Lower lobe of right lung (tissue), 2 donors: ENCODE measurements at regions not wholly inside any gene's neighbourhood (a gene's known extent, or its start where the extent isn't known, plus 50 kb on each side); places are given as distances from the start of the nearest gene placed in this dataset.

Experiments used
- ATAC-seq, 2 donors: fragments of 200-7000 bp; cut with Tn5 transposase; one replicate each; pipeline ENCODE4 v1.9.1; 2020 to 2022; ENCODE audit warnings: mild to moderate bottlenecking in 2 of 2, moderate library complexity in 2 of 2
- DNase-seq: peaks from one replicate; pipeline ENCODE4 v3.0.0-alpha.2; 2020
- H3K27ac ChIP-seq: fragments of 200-600 bp; one replicate; pipeline ENCODE4 v1.8.0; 2022
- H3K27me3 ChIP-seq: fragments of 200-600 bp; one replicate; pipeline ENCODE4 v1.8.0; 2022; ENCODE audit warnings: low read depth
- H3K36me3 ChIP-seq: fragments of 200-600 bp; one replicate; pipeline ENCODE4 v1.8.0; 2022; ENCODE audit warnings: mild to moderate bottlenecking
- H3K4me1 ChIP-seq: fragments of 200-600 bp; one replicate; pipeline ENCODE4 v1.8.0; 2022
- H3K4me3 ChIP-seq: fragments of 200-600 bp; one replicate; pipeline ENCODE4 v1.8.0; 2022; ENCODE audit warnings: mild to moderate bottlenecking
- H3K9me3 ChIP-seq: fragments of 200-600 bp; one replicate; pipeline ENCODE4 v1.8.0; 2022
- CTCF ChIP-seq: fragments of 200-600 bp; IDR thresholded peaks from one replicate; pipeline ENCODE4 v1.8.0; 2022; ENCODE audit warnings: antibody characterized with exemption, mild to moderate bottlenecking
- intact Hi-C: fragments of 100-400 bp; cut with DNase I; formaldehyde crosslinking; loops from one replicate; pipeline ENCODE4 v1.11.0; 2022
- donor health status: DM: no; HTN: yes; CAD: no; lungs with severe emphysema.

- Histone ChIP-seq H3K4me1 (no peaks in the 10 kb centered on the region), H3K27me3 (no peaks in the 10 kb centered on the region), H3K4me3 (no peak overlapping the region), H3K27ac (no peak overlapping the region), H3K36me3 (no peaks in the 10 kb centered on the region), H3K9me3 (no peaks in the 10 kb centered on the region)
- DNase-seq = no peak
- ATAC-seq = no peak
- TF ChIP-seq CTCF = no peak
- intact Hi-C loops = no loop called here
Observed at GRCh38 chr15:37882640-37883039, 51.8 kb upstream of the TMCO5A start.
